Kidney capillary endothelial cell (primary cell): ENCODE measurements at regions not wholly inside any gene's neighbourhood (a gene's known extent, or its start where the extent isn't known, plus 50 kb on each side); places are given as distances from the start of the nearest gene placed in this dataset.
"Not testable (repeated sequence)": the region's sequence is repeated elsewhere in the genome, so short reads cannot be mapped to it uniquely, and the experiment has no call there.

Source experiments
- DNase-seq: peaks from one replicate; pipeline ENCODE4 v3.0.0-alpha.2; 2018; ENCODE audit warnings: low spot score

DNA sequence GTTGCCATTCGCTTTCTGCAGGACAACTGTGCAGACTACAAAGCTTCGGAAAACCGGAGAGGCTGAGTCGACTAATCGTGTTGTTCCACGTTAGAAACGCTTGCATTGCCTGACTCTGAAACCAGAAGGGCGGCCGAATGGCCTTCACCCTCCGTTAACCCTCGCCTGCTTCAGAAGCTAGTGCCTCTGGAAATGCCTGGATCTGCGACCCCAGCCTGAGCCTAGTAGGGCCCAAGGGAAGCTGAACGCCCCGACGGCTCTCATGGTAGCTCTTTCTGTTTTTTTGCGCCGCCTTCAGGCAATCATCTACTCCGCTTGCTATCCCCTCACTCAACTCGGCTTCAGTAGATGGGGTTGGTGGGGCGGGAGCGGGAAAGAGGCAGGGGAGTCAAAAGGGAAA, 117.3 kb downstream of the PPIAL4A start:
- not testable (repeated sequence) for DNase-seq

- DNase-seq, result not testable (repeated sequence)
These were observed 118.2 kb downstream of the PPIAL4A start for GRCh38 chr1:121007755-121008154.

DNA sequence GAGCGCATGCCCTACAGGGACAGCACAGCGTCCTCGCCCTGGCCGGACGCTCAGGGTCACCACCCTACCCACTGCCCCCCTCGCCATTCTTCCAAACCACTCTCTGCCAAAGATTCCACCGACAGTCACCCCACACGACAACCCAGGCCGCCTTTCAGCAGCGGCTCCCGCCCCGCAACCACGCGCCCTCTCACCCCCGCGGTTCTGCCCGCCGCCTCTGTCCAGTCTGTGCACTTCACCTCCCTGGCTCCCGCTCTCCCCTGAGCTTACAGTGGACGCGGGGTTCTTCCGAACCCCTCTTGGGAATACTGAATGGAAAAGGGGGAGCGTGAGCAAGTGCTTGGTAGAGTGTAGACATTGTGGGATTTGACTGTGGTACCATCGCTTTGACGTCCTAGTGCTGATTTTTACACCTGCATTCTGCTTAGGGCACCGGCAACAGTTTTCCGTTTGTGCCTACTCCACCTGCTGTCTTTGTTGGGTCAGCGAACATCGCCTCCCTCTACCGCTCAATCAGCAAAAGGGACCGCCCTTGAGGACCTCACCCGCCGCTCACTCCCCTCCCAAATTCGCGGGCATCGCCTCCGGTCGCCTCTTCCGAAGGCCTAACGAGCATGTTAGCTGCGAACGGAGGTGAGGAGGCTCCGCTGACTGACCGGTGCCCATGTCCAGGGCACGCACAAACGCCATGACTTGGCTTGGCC, 119.1 kb downstream of the PPIAL4A start:
- not testable (repeated sequence) for DNase-seq

DNA sequence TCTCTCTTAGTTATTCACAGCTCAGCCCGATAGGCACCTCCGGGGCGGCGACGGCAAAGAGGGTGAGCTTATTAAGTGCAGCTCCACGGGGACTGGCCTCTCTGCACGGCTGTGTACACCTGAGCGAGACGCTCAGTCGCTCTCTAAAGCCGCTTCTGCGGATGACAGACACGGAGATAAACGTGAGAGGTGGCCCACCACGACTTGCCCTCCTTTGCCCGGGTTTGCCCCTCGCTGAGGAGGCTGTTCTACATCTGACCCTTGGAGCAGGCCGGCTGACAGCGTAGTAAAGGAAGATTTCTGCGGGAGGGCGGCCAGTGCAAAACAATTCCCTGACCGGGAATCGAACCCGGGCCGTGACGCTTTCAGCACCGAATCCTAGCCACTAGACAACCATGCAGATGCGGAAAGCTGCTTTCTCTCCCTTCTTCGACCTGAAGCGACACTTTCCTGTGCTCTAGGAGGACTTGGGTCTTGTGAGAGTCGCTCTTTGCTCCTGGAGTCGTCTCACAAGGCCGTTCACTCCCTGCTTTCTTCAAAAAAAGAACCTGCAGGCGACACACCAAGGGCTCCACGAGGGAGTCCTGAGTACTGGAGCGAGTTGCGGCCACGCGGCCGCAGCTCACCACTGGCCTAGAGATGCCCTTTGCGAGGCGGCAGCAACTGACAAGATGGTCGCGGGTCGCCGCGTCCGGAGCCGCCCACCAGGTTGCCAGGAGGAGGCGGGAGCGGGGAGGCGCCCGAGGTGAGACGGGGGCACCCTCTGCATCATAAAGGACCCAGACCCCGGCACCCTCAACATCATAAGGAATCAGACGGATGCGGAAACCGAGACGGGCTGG, 119.9 kb downstream of the PPIAL4A start:
- not testable (repeated sequence) for DNase-seq

DNA sequence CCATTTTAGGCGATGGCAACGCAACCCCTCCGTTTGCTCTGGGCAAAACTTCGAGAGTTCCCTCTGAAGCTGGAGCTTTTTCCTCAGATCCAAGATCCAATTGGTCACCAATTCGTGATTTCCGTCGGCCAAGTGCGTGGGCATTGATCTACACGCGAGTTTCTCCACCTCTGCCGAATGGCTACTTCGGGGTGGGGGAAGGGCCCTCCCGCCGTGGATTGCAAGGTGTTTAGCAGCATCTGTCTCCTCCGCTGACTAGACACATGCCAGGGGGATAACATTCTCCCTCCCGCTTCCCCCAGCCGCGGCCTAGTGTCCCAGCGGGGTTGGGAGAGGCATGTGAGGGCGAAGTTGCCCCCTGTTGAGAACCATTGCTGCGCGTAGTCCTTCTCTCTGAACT, 120.6 kb downstream of the PPIAL4A start:
- DNase-seq, result not testable (repeated sequence)

DNA sequence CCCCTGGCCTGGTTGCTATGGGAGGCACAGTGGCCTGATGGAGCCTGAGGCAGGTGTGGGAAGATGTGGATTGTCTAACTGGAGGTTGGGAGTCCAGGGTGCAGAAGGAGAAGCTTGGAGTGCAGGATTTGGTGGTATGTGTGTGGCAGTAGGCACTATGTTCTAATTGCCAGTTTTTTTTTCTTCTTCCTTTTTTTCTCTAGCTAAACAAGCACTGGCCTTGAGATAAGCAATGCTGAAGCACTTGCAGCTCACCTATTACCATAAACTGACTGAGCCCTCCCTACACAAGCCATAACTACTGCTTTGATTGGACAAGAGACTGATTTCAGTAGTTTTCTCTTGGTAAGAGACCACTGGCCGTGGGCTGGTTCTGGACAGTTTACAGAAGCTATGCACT, 123.6 kb downstream of the PPIAL4A start:
- not testable (repeated sequence) for DNase-seq

GRCh38 chr1:121016182-121017028, 126.8 kb downstream of the PPIAL4A start:
- peak; percentile 74 for DNase-seq

GRCh38 chr1:121019715-121020349, 130.3 kb downstream of the PPIAL4A start:
- not testable (repeated sequence) for DNase-seq

DNA sequence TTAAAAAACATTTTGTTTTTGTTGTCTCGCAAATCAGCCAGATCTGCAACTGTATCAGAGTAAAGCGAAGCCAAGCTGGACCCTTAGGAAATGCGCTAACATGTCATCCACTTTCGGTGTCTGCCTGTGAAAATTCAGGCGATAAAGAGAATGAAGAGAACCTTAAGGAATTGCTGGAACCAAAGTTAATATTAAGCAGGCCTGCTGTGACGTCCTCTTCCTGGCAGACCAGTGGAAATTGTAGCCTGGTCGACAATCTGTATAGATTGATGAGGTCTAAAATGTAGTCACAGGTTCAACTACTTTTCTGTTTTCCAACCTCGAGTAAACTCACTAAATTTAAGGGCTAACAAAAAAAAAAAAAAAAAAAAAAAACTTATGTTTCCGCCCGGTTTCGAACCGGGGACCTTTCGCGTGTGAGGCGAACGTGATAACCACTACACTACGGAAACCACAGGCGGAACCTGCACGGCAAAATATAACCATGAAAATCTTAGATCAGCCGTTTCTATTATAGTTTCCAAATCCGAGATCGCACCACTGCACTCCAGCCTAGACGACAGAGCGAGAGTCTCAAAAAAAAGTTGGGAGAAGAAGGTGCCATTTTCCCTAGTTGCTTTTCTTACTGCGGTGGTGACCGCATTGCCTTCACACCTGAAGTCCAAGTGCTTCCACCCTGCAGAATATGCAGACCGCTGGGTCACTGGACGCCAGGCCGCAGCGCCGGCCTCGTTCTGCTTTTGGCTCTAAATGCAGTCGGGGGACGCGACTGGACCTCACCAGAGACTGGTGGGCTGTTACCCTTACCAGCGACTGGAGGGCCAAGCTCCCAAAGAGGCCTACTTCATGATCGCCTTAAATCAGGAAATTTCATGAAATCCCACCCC, 131.0 kb downstream of the PPIAL4A start:
- peak; percentile 48 for DNase-seq

- DNase-seq, result not testable (repeated sequence)
These were observed 132.1 kb downstream of the PPIAL4A start for GRCh38 chr1:121021716-121022115.

DNA sequence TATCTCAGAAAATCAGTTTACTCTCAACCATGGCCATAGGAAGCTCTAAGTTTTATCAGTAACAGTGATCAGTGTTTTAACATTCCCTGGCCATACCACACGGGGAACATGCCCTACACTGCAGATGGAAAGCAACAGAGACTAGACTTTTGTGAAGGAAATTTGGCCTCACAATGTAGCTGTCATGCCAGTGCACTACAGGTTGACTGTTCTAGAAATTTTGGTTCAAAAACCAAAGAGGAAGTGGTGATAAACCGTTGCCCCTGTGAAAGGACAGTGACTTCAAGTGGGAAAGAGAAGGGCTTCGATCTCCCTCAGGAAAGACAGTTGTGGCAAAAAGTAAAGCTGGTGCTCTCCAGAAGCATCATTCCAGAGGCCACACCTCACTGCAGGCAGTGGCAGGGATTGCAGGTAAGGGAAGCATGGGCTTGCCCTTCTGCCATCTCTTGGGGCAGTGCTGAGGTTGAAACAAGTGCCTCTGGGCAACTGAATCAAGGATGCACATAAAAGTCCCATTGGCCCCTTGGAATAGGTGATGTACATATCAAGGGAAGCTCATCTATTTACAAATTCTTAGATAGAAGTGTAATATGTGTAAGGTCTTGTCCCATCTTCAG, 143.4 kb downstream of the PPIAL4A start:
- DNase-seq, result not testable (repeated sequence)

DNA sequence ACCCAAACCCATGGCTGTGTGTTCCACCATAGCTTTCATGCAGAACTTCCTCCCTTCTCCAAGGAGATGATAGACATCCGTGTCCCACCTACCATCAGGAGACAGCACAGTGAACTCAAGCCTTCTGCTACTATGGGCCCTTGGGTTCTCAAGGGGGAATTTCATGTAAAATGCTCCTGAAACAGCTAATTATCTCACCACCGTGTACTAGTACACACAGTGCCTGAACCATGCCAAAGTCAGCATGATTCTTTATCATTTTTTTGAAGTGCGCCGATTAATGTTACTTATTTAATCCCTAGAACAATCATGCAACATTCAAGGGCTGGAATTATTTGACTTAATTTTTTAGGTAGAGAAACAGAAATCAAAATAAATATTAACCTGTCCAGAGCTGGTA, 147.2 kb downstream of the PPIAL4A start:
- DNase-seq, result not testable (repeated sequence)

- not testable (repeated sequence) for DNase-seq
These were observed 143.2 kb downstream of the FAM72B start for GRCh38 chr1:121040974-121041373.

DNA sequence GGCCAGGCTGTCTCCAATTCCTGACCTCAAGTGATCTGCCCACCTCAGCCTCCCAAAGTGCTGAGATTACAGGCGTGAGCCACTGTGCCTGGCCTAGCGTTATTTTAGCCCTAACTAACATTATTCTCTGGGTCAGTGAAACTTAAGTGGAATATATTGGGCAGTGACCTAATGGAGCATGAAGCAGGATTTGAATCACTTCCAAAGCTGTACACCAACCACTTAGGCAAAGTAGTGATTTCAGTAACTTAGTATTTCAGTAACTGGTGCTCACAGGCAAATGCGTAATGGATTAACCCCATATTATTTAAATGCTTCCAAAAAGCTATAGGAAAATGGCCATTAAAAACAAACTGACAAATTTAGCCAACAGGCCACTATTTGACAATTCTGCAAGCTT, 142.6 kb downstream of the FAM72B start:
- not testable (repeated sequence) for DNase-seq

DNA sequence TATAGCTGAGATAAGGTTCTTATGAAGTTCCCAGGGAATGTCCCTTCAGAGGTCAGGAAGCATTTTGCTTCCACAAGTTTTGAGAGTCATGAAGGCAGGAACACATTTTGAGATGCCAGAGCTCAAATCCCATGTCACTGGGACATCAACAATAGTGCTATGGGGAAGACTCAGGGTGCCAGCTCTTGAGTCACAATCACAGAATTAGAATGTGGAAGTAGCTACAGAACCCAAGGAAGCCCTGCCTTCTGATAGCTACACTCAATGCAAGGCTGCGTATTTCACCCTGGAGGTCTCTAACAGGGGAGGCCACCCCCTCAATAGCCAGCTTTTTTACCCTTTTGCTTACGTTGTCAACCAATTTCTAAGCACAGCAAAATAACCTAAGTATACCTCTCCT, 141.3 kb downstream of the FAM72B start:
- not testable (repeated sequence) for DNase-seq

GRCh38 chr1:121048293-121048752, 135.8 kb downstream of the FAM72B start:
- DNase-seq, result not testable (repeated sequence)

DNA sequence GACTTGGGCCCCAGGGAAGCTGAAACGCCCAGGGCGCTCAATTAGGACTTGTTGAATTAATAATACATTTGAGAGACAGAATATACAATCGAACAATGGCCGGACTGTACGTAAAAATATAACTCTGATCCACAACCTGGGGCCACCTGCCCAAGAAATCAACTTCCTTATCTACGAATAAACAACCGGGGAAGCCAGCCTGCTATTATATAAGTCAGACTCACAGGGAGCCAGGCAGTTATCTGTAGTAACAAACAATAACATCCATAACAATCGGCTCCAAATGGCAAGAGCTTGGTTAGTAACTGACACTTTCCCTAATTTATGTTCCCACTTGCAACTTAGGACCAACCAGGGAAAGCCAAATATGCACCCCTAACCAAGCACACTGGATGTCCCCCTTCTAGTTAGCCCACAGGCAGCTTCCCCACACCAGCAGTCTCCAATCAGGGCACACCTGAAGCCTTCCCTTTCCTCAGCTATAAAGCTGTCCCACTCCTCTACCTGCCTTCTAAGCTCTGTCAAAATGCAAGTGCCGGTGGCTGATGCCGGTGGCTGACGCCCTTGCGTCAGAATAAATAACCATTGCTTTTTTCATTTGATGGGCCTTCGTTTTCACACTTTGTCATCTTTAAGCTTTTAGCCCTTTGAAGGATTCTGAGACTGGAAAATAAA, 135.2 kb downstream of the FAM72B start:
- not testable (repeated sequence) for DNase-seq

GRCh38 chr1:121050097-121050496, 134.0 kb downstream of the FAM72B start:
- DNase-seq, result not testable (repeated sequence)

DNA sequence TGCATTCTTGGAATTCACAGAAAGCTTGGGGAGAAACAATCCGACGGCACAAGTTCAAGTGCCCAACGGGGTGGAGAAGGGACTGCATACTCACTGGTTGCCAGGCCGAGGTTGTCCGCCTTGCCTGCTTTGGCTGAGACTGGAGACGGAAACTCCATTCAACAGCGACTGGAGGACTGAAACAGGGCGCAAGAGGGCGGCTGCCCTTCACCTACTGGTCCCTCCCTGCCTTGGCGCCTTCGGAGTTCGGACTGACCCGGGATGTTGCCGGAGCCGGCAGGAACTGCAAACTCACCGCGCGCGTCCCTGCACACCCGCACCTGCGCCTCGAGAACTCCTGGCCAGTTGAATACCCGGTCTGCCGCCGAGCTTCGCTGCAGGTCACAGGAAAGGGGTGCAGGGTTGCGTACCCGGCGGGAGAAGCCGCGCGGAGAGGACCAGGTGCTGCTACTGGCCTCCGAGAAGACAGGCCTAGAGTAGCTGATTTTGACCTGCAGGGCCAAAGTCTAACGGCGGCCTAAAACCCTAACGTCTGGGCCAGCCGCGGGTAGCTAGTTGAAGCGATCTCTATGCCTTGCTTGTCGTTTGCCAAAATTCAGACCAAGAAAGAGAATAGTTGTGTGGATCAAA, 132.9 kb downstream of the FAM72B start:
- not testable (repeated sequence) for DNase-seq
